Central memory CD8-positive, alpha-beta T cell (primary cell): ENCODE measurements at regions not wholly inside any gene's neighbourhood (a gene's known extent, or its start where the extent isn't known, plus 50 kb on each side); places are given as distances from the start of the nearest gene placed in this dataset.
"Not testable (repeated sequence)": the region's sequence is repeated elsewhere in the genome, so short reads cannot be mapped to it uniquely, and the experiment has no call there.

ENCODE experiments used
- ATAC-seq: fragments of 150-1000 bp; cut with Tn5 transposase; replicated peaks from 2 replicates; pipeline ENCODE4 v1.10.0; 2022; ENCODE audit warnings: mild to moderate bottlenecking, moderate FRiP score, moderate number of reproducible peaks; ENCODE audit not compliant: poor library complexity, severe bottlenecking; ENCODE audit errors: extremely low read depth
- DNase-seq, 2 donors: peaks; one replicate each; pipeline ENCODE4 v3.0.0; 2021; ENCODE audit warnings: low spot score in 2 of 2
- H3K27ac Mint-ChIP-seq: one replicate; pipeline ENCODE4 v1.8.0; 2022; ENCODE audit warnings: low read depth, mild to moderate bottlenecking, moderate library complexity, mixed read lengths
- H3K27me3 Mint-ChIP-seq: one replicate; pipeline ENCODE4 v1.8.0; 2022; ENCODE audit warnings: mixed read lengths
- H3K36me3 Mint-ChIP-seq: one replicate; pipeline ENCODE4 v1.8.0; 2022; ENCODE audit warnings: mild to moderate bottlenecking, moderate library complexity, mixed read lengths; ENCODE audit not compliant: insufficient read depth
- H3K4me1 Mint-ChIP-seq: one replicate; pipeline ENCODE4 v1.8.0; 2022; ENCODE audit warnings: mixed read lengths
- H3K4me3 Mint-ChIP-seq: one replicate; pipeline ENCODE4 v1.8.0; 2022; ENCODE audit warnings: mild to moderate bottlenecking, moderate library complexity, mixed read lengths
- H3K9me3 Mint-ChIP-seq: one replicate; pipeline ENCODE4 v1.8.0; 2022; ENCODE audit warnings: mixed read lengths

GRCh38 chr1:98306517-98307089 lies 354.9 kb upstream of the SNX7 start:
- Mint-ChIP-seq H3K9me3 (no peaks in the 10 kb centered on the region), H3K4me1 (peaks cover 16% of the 10 kb centered on the region), H3K27me3 (no peaks in the 10 kb centered on the region), H3K4me3 (no peak overlapping the region), H3K27ac (no peak overlapping the region), H3K36me3 (no peaks in the 10 kb centered on the region)
- peak; percentile 80 for ATAC-seq
- no peak for DNase-seq

GRCh38 chr1:98305362-98305761 lies 356.2 kb upstream of the SNX7 start:
- Mint-ChIP-seq H3K9me3 (no peaks in the 10 kb centered on the region), H3K4me3 (no peak overlapping the region), H3K4me1 (peaks cover 16% of the 10 kb centered on the region), H3K36me3 (no peaks in the 10 kb centered on the region), H3K27me3 (no peaks in the 10 kb centered on the region), H3K27ac (no peak overlapping the region)
- ATAC-seq = no peak
- no peak for DNase-seq

- H3K36me3 Mint-ChIP-seq = no peaks in the 10 kb centered on the region
- H3K9me3 Mint-ChIP-seq = no peaks in the 10 kb centered on the region
- no peaks in the 10 kb centered on the region for H3K27me3 Mint-ChIP-seq
- H3K4me3 Mint-ChIP-seq = no peak overlapping the region
- no peak overlapping the region for H3K27ac Mint-ChIP-seq
- ATAC-seq (no peak), DNase-seq (no peak)
- peaks cover 16% of the 10 kb centered on the region for H3K4me1 Mint-ChIP-seq
These were observed 356.6 kb upstream of the SNX7 start for GRCh38 chr1:98304888-98305287.

GRCh38 chr1:98299861-98300260 lies 361.7 kb upstream of the SNX7 start:
- Mint-ChIP-seq H3K9me3 (no peaks in the 10 kb centered on the region), H3K4me1 (no peaks in the 10 kb centered on the region), H3K27ac (no peak overlapping the region), H3K27me3 (no peaks in the 10 kb centered on the region), H3K36me3 (no peaks in the 10 kb centered on the region), H3K4me3 (no peak overlapping the region)
- DNase-seq (no peak), ATAC-seq (no peak)

GRCh38 chr1:98299313-98299712 lies 362.2 kb upstream of the SNX7 start:
- Mint-ChIP-seq H3K27ac (no peak overlapping the region), H3K9me3 (no peaks in the 10 kb centered on the region), H3K4me3 (no peak overlapping the region), H3K27me3 (no peaks in the 10 kb centered on the region), H3K4me1 (no peaks in the 10 kb centered on the region), H3K36me3 (no peaks in the 10 kb centered on the region)
- ATAC-seq = no peak
- no peak for DNase-seq

GRCh38 chr1:98298319-98298718 lies 363.2 kb upstream of the SNX7 start:
- H3K36me3 Mint-ChIP-seq = no peaks in the 10 kb centered on the region
- ATAC-seq = no peak
- no peak overlapping the region for H3K27ac Mint-ChIP-seq
- H3K9me3 Mint-ChIP-seq = no peaks in the 10 kb centered on the region
- H3K4me1 Mint-ChIP-seq = no peaks in the 10 kb centered on the region
- no peak overlapping the region for H3K4me3 Mint-ChIP-seq
- H3K27me3 Mint-ChIP-seq = no peaks in the 10 kb centered on the region
- DNase-seq = no peak

- H3K4me1 Mint-ChIP-seq = no peaks in the 10 kb centered on the region
- no peaks in the 10 kb centered on the region for H3K27me3 Mint-ChIP-seq
- H3K4me3 Mint-ChIP-seq = no peak overlapping the region
- ATAC-seq = no peak
- H3K36me3 Mint-ChIP-seq = no peaks in the 10 kb centered on the region
- no peak overlapping the region for H3K27ac Mint-ChIP-seq
- no peak for DNase-seq
- no peaks in the 10 kb centered on the region for H3K9me3 Mint-ChIP-seq
These were observed 364.8 kb upstream of the SNX7 start for GRCh38 chr1:98296681-98297080.

- Mint-ChIP-seq H3K4me1 (no peaks in the 10 kb centered on the region), H3K9me3 (no peaks in the 10 kb centered on the region), H3K36me3 (no peaks in the 10 kb centered on the region), H3K27ac (no peak overlapping the region), H3K4me3 (no peak overlapping the region), H3K27me3 (no peaks in the 10 kb centered on the region)
- ATAC-seq (no peak), DNase-seq (no peak)
These were observed 367.4 kb upstream of the SNX7 start for GRCh38 chr1:98294127-98294526.

- H3K27ac Mint-ChIP-seq = no peak overlapping the region
- no peaks in the 10 kb centered on the region for H3K27me3 Mint-ChIP-seq
- DNase-seq (no peak), ATAC-seq (no peak)
- no peaks in the 10 kb centered on the region for H3K4me1 Mint-ChIP-seq
- no peaks in the 10 kb centered on the region for H3K9me3 Mint-ChIP-seq
- no peak overlapping the region for H3K4me3 Mint-ChIP-seq
- no peaks in the 10 kb centered on the region for H3K36me3 Mint-ChIP-seq
These were observed 368.5 kb upstream of the SNX7 start for GRCh38 chr1:98292994-98293393.

- H3K27me3 Mint-ChIP-seq = no peaks in the 10 kb centered on the region
- DNase-seq (no peak), ATAC-seq (no peak)
- H3K4me3 Mint-ChIP-seq = no peak overlapping the region
- H3K4me1 Mint-ChIP-seq = peaks cover 7% of the 10 kb centered on the region
- H3K9me3 Mint-ChIP-seq = peaks cover 2% of the 10 kb centered on the region
- no peak overlapping the region for H3K27ac Mint-ChIP-seq
- H3K36me3 Mint-ChIP-seq = no peaks in the 10 kb centered on the region
These were observed 368.5 kb upstream of the DPYD start for GRCh38 chr1:98289311-98289710.

GRCh38 chr1:98288494-98288893 lies 367.7 kb upstream of the DPYD start:
- DNase-seq = no peak
- H3K27me3 Mint-ChIP-seq = no peaks in the 10 kb centered on the region
- no peak for ATAC-seq
- no peak overlapping the region for H3K4me3 Mint-ChIP-seq
- no peaks in the 10 kb centered on the region for H3K36me3 Mint-ChIP-seq
- no peak overlapping the region for H3K27ac Mint-ChIP-seq
- H3K9me3 Mint-ChIP-seq = peaks cover 5% of the 10 kb centered on the region
- H3K4me1 Mint-ChIP-seq = peaks cover 7% of the 10 kb centered on the region

- no peaks in the 10 kb centered on the region for H3K36me3 Mint-ChIP-seq
- peaks cover 7% of the 10 kb centered on the region for H3K4me1 Mint-ChIP-seq
- H3K27ac Mint-ChIP-seq = no peak overlapping the region
- DNase-seq (no peak), ATAC-seq (no peak)
- H3K27me3 Mint-ChIP-seq = no peaks in the 10 kb centered on the region
- peaks cover 5% of the 10 kb centered on the region for H3K9me3 Mint-ChIP-seq
- no peak overlapping the region for H3K4me3 Mint-ChIP-seq
These were observed 366.8 kb upstream of the DPYD start for GRCh38 chr1:98287626-98288025.

- no peak overlapping the region for H3K4me3 Mint-ChIP-seq
- no peak for DNase-seq
- no peak for ATAC-seq
- H3K27me3 Mint-ChIP-seq = no peaks in the 10 kb centered on the region
- no peak overlapping the region for H3K27ac Mint-ChIP-seq
- H3K36me3 Mint-ChIP-seq = no peaks in the 10 kb centered on the region
- H3K4me1 Mint-ChIP-seq = peaks cover 7% of the 10 kb centered on the region
- H3K9me3 Mint-ChIP-seq = peaks cover 5% of the 10 kb centered on the region
These were observed 365.8 kb upstream of the DPYD start for GRCh38 chr1:98286656-98287055.

GRCh38 chr1:98285286-98285685 lies 364.5 kb upstream of the DPYD start:
- H3K4me3 Mint-ChIP-seq, ATAC-seq, H3K9me3 Mint-ChIP-seq, H3K27ac Mint-ChIP-seq, H3K36me3 Mint-ChIP-seq, H3K27me3 Mint-ChIP-seq, DNase-seq, H3K4me1 Mint-ChIP-seq: not testable (repeated sequence)
